ENCODE measurements at regions not wholly inside any gene's neighbourhood (a gene's known extent, or its start where the extent isn't known, plus 50 kb on each side); places are given as distances from the start of the nearest gene placed in this dataset.
"Not testable (repeated sequence)": the region's sequence is repeated elsewhere in the genome, so short reads cannot be mapped to it uniquely, and the experiment has no call there.

GRCh38 chr4:165548702-165549101 is 169.9 kb downstream of the CPE start:
- no peak for DNase-seq

GRCh38 chr4:165553221-165553810 is 174.5 kb downstream of the CPE start:
- no peak for DNase-seq

- no peak for DNase-seq
These were observed 176.5 kb downstream of the CPE start for GRCh38 chr4:165555302-165555701.

GRCh38 chr4:165556383-165556782 is 177.6 kb downstream of the CPE start:
- no peak for DNase-seq

GRCh38 chr4:165560941-165561340 is 182.1 kb downstream of the CPE start:
- DNase-seq: no peak

GRCh38 chr4:165563851-165564250 is 185.0 kb downstream of the CPE start:
- no peak for DNase-seq

GRCh38 chr4:165569031-165569430 is 190.2 kb downstream of the CPE start:
- no peak for DNase-seq

GRCh38 chr4:165571476-165571875 is 192.7 kb downstream of the CPE start:
- DNase-seq: not testable (repeated sequence)

- DNase-seq: no peak
These were observed 201.6 kb downstream of the CPE start for GRCh38 chr4:165580351-165580905.

GRCh38 chr4:165583341-165583740 is 204.5 kb downstream of the CPE start:
- DNase-seq: no peak

GRCh38 chr4:165584916-165585315 is 206.1 kb downstream of the CPE start:
- no peak for DNase-seq

GRCh38 chr4:165588534-165589315 is 209.9 kb downstream of the CPE start:
- DNase-seq: no peak

- no peak for DNase-seq
These were observed 213.6 kb downstream of the CPE start for GRCh38 chr4:165592386-165592785.

GRCh38 chr4:165597581-165598480 is 219.0 kb downstream of the CPE start:
- DNase-seq: no peak

- no peak for DNase-seq
These were observed 222.3 kb downstream of the CPE start for GRCh38 chr4:165600959-165601683.

- no peak for DNase-seq
These were observed 223.8 kb downstream of the CPE start for GRCh38 chr4:165602621-165603020.

- DNase-seq: no peak
These were observed 225.4 kb downstream of the CPE start for GRCh38 chr4:165604181-165604580.

- DNase-seq: no peak
These were observed 227.0 kb downstream of the CPE start for GRCh38 chr4:165605811-165606210.

GRCh38 chr4:165606465-165607205 is 227.8 kb downstream of the CPE start:
- no peak for DNase-seq

GRCh38 chr4:165609653-165610052 is 230.8 kb downstream of the CPE start:
- no peak for DNase-seq

- DNase-seq: no peak
These were observed 232.1 kb downstream of the CPE start for GRCh38 chr4:165610679-165611437.
